HCT116 (cell line): ENCODE measurements at regions not wholly inside any gene's neighbourhood (a gene's known extent, or its start where the extent isn't known, plus 50 kb on each side); places are given as distances from the start of the nearest gene placed in this dataset.

ENCODE experiments used
- ATAC-seq: fragments of 200-7000 bp; cut with Tn5 transposase; 2 replicates; pipeline ENCODE4 v1.9.1; 2020; ENCODE audit warnings: mild to moderate bottlenecking, moderate library complexity
- BruUV-seq: library from RNA; stranded (reverse); fragments of 400-500 nt; replicated peaks from 2 replicates; lab custom pipeline; 2021; lab: Mats Ljungman, UMichigan
- CTCF ChIA-PET: fragments of 300-600 bp; sonication (Branson Sonifier 250); formaldehyde crosslinking; loops from one replicate; lab custom pipeline; 2021; ENCODE audit warnings: antibody characterized with exemption; lab: Charles Lee
- POLR2A ChIA-PET: fragments of 300-600, 350-600 bp; sonication (Branson Sonifier 250); formaldehyde crosslinking; loops from one replicate; lab custom pipeline; 2021; ENCODE audit warnings: antibody characterized with exemption; lab: Charles Lee
- RAD21 ChIA-PET, 2 experiments: fragments of 300-600 bp; sonication (Branson Sonifier 250); formaldehyde crosslinking; loops; one replicate each; lab custom pipeline; 2023; ENCODE audit warnings: low total read pairs in 2 of 2; ENCODE audit not compliant: uncharacterized antibody in 2 of 2, unreplicated experiment in 2 of 2, low non-redundant PET in 1 of 2; lab: Charles Lee
- DNase-seq: peaks from one replicate; pipeline ENCODE4 v3.0.0-alpha.2; 2010; ENCODE audit warnings: low read depth, low spot score
- H2AFZ ChIP-seq: fragments of 200-600 bp; shearing (Covaris generic), sonication (generic); 2 replicates; pipeline ENCODE4 v1.6.1; 2017; ENCODE audit warnings: low read depth, mixed run types, mixed read lengths, antibody characterized with exemption, low read length; ENCODE audit not compliant: poor library complexity, severe bottlenecking
- H3K27ac ChIP-seq: 2 replicates; pipeline ENCODE4 v1.5.1; 2012; ENCODE audit warnings: low read depth, low read length
- H3K27me3 ChIP-seq: fragments of 200-600 bp; sonication (generic); 2 replicates; pipeline ENCODE4 v1.6.1; 2016; ENCODE audit warnings: mixed run types, low read length, mixed read lengths; ENCODE audit not compliant: insufficient read depth
- H3K36me3 ChIP-seq, 2 experiments: fragments of 200-500 bp in 1 of 2; fragments of 200-600 bp in 1 of 2; sonication (Bioruptor generic) in 1 of 2; sonication (generic) in 1 of 2; 2 replicates each; pipeline versions ENCODE4 v1.5.1 to v1.6.1; 2014 to 2016; ENCODE audit warnings: low read length in 2 of 2, inconsistent platforms in 1 of 2, mixed read lengths in 1 of 2, mixed run types in 1 of 2; ENCODE audit not compliant: insufficient read depth in 2 of 2, control insufficient read depth in 1 of 2
- H3K4me1 ChIP-seq, 2 experiments: fragments of 200-600 bp in 1 of 2; sonication (generic) in 1 of 2; 2 replicates each; pipeline versions ENCODE4 v1.5.1 to v1.6.1; 2012 to 2017; ENCODE audit warnings: low read length in 2 of 2, inconsistent platforms in 1 of 2, mild to moderate bottlenecking in 1 of 2, mixed read lengths in 1 of 2, mixed run types in 1 of 2, moderate library complexity in 1 of 2; ENCODE audit not compliant: insufficient read depth in 2 of 2, control insufficient read depth in 1 of 2
- H3K4me2 ChIP-seq: fragments of 200-600 bp; sonication (generic); 2 replicates; pipeline ENCODE4 v1.6.1; 2017; ENCODE audit warnings: mixed run types, low read length, mixed read lengths
- H3K4me3 ChIP-seq, 2 experiments: fragments of 200-600 bp in 1 of 2; sonication (generic) in 1 of 2; replicated peaks in 1 of 2; 2 replicates each; pipeline ENCODE4 v1.5.1; 2011 to 2016; ENCODE audit warnings: low read length in 2 of 2, control low read depth in 1 of 2, low read depth in 1 of 2, mild to moderate bottlenecking in 1 of 2, mixed read lengths in 1 of 2, mixed run types in 1 of 2
- H3K79me2 ChIP-seq: fragments of 200-600 bp; sonication (generic); 2 replicates; pipeline ENCODE4 v1.6.1; 2017; ENCODE audit warnings: mild to moderate bottlenecking, mixed run types, low read length, moderate library complexity, mixed read lengths; ENCODE audit not compliant: insufficient read depth
- H3K9ac ChIP-seq: fragments of 200-600 bp; sonication (generic); 2 replicates; pipeline ENCODE4 v1.6.1; 2016; ENCODE audit warnings: low read length, mixed read lengths
- H3K9me2 ChIP-seq: fragments of 200-600 bp; sonication (generic), shearing (Covaris generic); 2 replicates; pipeline ENCODE4 v1.6.1; 2017; ENCODE audit warnings: mixed run types, mild to moderate bottlenecking, moderate library complexity; ENCODE audit not compliant: insufficient read depth
- H3K9me3 ChIP-seq, 2 experiments: fragments of 200-500 bp in 1 of 2; fragments of 200-600 bp in 1 of 2; sonication (Bioruptor generic) in 1 of 2; sonication (generic) in 1 of 2; 2 replicates each; pipeline ENCODE4 v1.6.1; 2014 to 2017; ENCODE audit warnings: low read length in 2 of 2, mixed read lengths in 2 of 2, inconsistent platforms in 1 of 2, low read depth in 1 of 2, mild to moderate bottlenecking in 1 of 2, mixed run types in 1 of 2, moderate library complexity in 1 of 2; ENCODE audit not compliant: control insufficient read depth in 1 of 2, insufficient read depth in 1 of 2
- H4K20me1 ChIP-seq: fragments of 200-600 bp; sonication (generic), shearing (Covaris generic); 2 replicates; pipeline ENCODE4 v1.6.1; 2017; ENCODE audit warnings: mixed run types, mild to moderate bottlenecking, moderate library complexity; ENCODE audit not compliant: insufficient read depth
- CBX3 ChIP-seq: IDR thresholded peaks from 2 replicates; pipeline ENCODE4 v1.6.1; 2012; ENCODE audit warnings: low read depth
- CEBPB ChIP-seq: IDR thresholded peaks from 2 replicates; pipeline ENCODE4 v1.6.1; 2012; ENCODE audit warnings: low read depth
- EZH2 ChIP-seq: fragments of 200-600 bp; sonication (generic); IDR thresholded peaks from 2 replicates; pipeline ENCODE4 v1.6.1; 2017; ENCODE audit warnings: antibody characterized with exemption, mixed run types
- EZH2phosphoT487 ChIP-seq: fragments of 200-600 bp; IDR thresholded peaks from 2 replicates; pipeline ENCODE4 v1.6.1; 2018; ENCODE audit warnings: antibody characterized with exemption, borderline replicate concordance
- FOSL1 ChIP-seq: IDR thresholded peaks from 2 replicates; pipeline ENCODE4 v1.6.1; 2012; ENCODE audit warnings: low read depth
- JUND ChIP-seq: IDR thresholded peaks from 2 replicates; pipeline ENCODE4 v1.6.1; 2012
- SP1 ChIP-seq: IDR thresholded peaks from 2 replicates; pipeline ENCODE4 v1.6.1; 2012; ENCODE audit warnings: low read depth
- SRF ChIP-seq: IDR thresholded peaks from 2 replicates; pipeline ENCODE4 v1.6.1; 2012; ENCODE audit warnings: low read depth
- TCF7L2 ChIP-seq: IDR thresholded peaks from 2 replicates; pipeline ENCODE4 v1.7.0; 2011; ENCODE audit warnings: borderline replicate concordance, inconsistent platforms; ENCODE audit not compliant: insufficient read depth, insufficient read length; ENCODE audit errors: extremely low read depth
- ZFX ChIP-seq: fragments of 450-650 bp; IDR thresholded peaks from 2 replicates; pipeline ENCODE4 v1.6.1; 2017
- intact Hi-C: fragments of 100-400 bp; cut with micrococcal nuclease; formaldehyde crosslinking; loops from 2 replicates; pipeline ENCODE4 v1.10.0; 2022
- TF ChIP-seq, protein P1 (sequence below): IDR thresholded peaks from 2 replicates; pipeline ENCODE4 v1.6.1; 2012
- TF ChIP-seq, protein P2 (sequence below): IDR thresholded peaks from 2 replicates; pipeline ENCODE4 v1.6.1; 2012; ENCODE audit warnings: low read depth

DNA sequence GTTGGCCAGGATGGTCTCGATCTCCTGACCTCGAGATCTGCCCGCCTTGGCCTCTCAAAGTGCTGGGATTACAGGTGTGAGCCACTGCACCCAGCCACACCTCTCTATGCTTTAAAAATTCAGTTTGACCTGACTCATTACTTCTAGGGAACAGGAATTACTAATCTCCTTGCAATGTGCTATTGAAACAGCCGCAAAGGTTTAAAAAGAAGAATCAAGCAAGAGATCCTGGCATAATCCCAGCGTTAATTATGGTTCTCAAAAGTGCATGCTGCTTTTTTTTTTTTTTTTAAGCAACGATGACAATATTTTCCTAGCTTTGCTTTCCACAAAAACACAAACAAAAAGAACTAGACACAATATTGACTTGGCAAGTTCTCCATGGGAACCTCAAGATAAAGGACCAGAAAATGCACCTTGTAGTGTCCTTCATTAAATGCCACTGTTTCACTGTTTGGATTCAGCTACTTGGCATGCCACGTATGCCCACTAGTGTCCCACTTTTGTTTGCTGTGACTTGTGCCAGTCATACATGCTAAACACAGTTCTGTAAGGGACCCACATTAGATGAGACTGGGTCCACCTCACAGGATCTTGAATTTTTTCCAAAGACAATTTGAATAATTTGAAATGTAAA lies 112.6 kb upstream of the PPARGC1A start:
- H3K9me2 ChIP-seq = no peaks in the 10 kb centered on the region
- H3K36me3 ChIP-seq = no peaks in the 10 kb centered on the region
- H3K79me2 ChIP-seq = no peaks in the 10 kb centered on the region
- H3K27ac ChIP-seq = no peak overlapping the region
- ChIA-PET CTCF (no interaction called here), RAD21 (no interaction called here), POLR2A (no interaction called here)
- peaks cover 0 to 22% of the 10 kb centered on the region in 2 experiments; a peak in 2 of 4 replicates for H3K9me3 ChIP-seq
- ATAC-seq = no peak
- H2AFZ ChIP-seq = no peak overlapping the region
- H3K4me1 ChIP-seq = no peaks in the 10 kb centered on the region
- H3K9ac ChIP-seq = no peak overlapping the region
- H3K27me3 ChIP-seq = no peaks in the 10 kb centered on the region
- no peaks in the 10 kb centered on the region for H4K20me1 ChIP-seq
- DNase-seq = no peak
- TF ChIP-seq, protein P1, sequence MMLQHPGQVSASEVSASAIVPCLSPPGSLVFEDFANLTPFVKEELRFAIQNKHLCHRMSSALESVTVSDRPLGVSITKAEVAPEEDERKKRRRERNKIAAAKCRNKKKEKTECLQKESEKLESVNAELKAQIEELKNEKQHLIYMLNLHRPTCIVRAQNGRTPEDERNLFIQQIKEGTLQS = no peak
- TF ChIP-seq CBX3 (no peak), EZH2 (no peak), SRF (no peak), ZFX (no peak), FOSL1 (no peak), TCF7L2 (no peak), EZH2phosphoT487 (no peak), CEBPB (no peak), JUND (no peak), SP1 (no peak)
- TF ChIP-seq, protein P2, sequence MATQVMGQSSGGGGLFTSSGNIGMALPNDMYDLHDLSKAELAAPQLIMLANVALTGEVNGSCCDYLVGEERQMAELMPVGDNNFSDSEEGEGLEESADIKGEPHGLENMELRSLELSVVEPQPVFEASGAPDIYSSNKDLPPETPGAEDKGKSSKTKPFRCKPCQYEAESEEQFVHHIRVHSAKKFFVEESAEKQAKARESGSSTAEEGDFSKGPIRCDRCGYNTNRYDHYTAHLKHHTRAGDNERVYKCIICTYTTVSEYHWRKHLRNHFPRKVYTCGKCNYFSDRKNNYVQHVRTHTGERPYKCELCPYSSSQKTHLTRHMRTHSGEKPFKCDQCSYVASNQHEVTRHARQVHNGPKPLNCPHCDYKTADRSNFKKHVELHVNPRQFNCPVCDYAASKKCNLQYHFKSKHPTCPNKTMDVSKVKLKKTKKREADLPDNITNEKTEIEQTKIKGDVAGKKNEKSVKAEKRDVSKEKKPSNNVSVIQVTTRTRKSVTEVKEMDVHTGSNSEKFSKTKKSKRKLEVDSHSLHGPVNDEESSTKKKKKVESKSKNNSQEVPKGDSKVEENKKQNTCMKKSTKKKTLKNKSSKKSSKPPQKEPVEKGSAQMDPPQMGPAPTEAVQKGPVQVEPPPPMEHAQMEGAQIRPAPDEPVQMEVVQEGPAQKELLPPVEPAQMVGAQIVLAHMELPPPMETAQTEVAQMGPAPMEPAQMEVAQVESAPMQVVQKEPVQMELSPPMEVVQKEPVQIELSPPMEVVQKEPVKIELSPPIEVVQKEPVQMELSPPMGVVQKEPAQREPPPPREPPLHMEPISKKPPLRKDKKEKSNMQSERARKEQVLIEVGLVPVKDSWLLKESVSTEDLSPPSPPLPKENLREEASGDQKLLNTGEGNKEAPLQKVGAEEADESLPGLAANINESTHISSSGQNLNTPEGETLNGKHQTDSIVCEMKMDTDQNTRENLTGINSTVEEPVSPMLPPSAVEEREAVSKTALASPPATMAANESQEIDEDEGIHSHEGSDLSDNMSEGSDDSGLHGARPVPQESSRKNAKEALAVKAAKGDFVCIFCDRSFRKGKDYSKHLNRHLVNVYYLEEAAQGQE = no peak
- intact Hi-C loops = no loop called here
- no peak overlapping the region for H3K4me2 ChIP-seq
- BruUV-seq = no TSS peak
- no peak overlapping the region for H3K4me3 ChIP-seq
